ENCODE measurements at regions not wholly inside any gene's neighbourhood (a gene's known extent, or its start where the extent isn't known, plus 50 kb on each side); places are given as distances from the start of the nearest gene placed in this dataset.
"Not testable (repeated sequence)": the region's sequence is repeated elsewhere in the genome, so short reads cannot be mapped to it uniquely, and the experiment has no call there.

DNA sequence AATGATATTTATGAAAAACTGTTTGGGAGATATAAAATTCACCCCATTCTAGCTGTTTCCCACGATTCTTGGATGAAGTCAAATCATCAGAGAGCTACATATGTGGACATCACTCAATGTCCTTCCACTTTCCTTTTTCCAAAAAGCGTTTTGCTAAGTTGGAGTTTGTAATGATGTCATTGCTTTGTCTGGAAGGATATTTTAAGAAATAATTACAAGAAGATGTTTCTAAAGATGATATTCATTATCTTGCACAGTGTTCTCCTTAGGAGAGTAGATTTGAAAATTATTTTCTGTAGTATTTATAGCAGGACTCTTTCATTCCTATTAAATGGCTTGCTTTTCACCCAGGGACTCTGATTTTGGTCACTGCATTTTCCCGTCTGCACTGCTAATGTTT is 851.2 kb downstream of the EFNB2 start:
- Histone ChIP-seq H3K4me1 (ENCODE audit: control insufficient read depth in 1 of 2, insufficient read depth in 1 of 2, low read depth in 1 of 2, low read length in 1 of 2) (no peaks in the 10 kb centered on the region), H3K36me3 (no peaks in the 10 kb centered on the region), H3K27me3 (no peaks in the 10 kb centered on the region), H3K4me3 (ENCODE audit: low read depth in 1 of 2, low read length in 1 of 2) (no peak overlapping the region), H3K9me3 (no peaks in the 10 kb centered on the region), H3K27ac (no peak overlapping the region)
- TF ChIP-seq, protein P1, sequence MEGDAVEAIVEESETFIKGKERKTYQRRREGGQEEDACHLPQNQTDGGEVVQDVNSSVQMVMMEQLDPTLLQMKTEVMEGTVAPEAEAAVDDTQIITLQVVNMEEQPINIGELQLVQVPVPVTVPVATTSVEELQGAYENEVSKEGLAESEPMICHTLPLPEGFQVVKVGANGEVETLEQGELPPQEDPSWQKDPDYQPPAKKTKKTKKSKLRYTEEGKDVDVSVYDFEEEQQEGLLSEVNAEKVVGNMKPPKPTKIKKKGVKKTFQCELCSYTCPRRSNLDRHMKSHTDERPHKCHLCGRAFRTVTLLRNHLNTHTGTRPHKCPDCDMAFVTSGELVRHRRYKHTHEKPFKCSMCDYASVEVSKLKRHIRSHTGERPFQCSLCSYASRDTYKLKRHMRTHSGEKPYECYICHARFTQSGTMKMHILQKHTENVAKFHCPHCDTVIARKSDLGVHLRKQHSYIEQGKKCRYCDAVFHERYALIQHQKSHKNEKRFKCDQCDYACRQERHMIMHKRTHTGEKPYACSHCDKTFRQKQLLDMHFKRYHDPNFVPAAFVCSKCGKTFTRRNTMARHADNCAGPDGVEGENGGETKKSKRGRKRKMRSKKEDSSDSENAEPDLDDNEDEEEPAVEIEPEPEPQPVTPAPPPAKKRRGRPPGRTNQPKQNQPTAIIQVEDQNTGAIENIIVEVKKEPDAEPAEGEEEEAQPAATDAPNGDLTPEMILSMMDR (IDR thresholded peaks at IDR 0.05), result no peak

DNA sequence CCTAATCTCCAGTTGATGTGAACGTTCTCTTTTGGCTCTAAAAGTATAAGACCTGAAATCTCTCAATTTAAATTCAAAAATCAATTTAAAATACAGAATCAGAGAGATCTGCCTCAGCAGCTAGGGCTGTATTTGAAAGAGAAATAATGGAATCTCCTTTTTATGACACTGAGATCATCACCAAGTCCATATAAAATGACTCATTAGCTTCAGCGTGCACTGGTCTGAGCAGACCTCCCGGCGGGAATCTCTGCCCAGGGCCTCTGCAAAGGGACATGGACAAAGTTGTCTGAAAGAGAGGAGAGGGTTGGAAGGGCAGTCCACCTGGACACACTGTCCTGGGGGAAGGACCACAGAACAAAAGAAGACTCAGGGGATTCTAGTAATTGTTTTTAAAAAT is 855.6 kb downstream of the EFNB2 start:
- Histone ChIP-seq H3K4me1 (ENCODE audit: control insufficient read depth in 1 of 2, insufficient read depth in 1 of 2, low read depth in 1 of 2, low read length in 1 of 2) (no peaks in the 10 kb centered on the region), H3K27ac (no peak overlapping the region), H3K4me3 (ENCODE audit: low read depth in 1 of 2, low read length in 1 of 2) (no peak overlapping the region), H3K36me3 (no peaks in the 10 kb centered on the region), H3K9me3 (no peaks in the 10 kb centered on the region), H3K27me3 (no peaks in the 10 kb centered on the region)
- TF ChIP-seq, protein P1 (IDR thresholded peaks at IDR 0.05), result no peak

GRCh38 chr13:105678072-105678471 is 857.4 kb downstream of the EFNB2 start:
- Histone ChIP-seq H3K4me3 (ENCODE audit: low read depth in 1 of 2, low read length in 1 of 2) (no peak overlapping the region), H3K9me3 (no peaks in the 10 kb centered on the region), H3K36me3 (no peaks in the 10 kb centered on the region), H3K27ac (no peak overlapping the region), H3K4me1 (ENCODE audit: control insufficient read depth in 1 of 2, insufficient read depth in 1 of 2, low read depth in 1 of 2, low read length in 1 of 2) (no peaks in the 10 kb centered on the region), H3K27me3 (no peaks in the 10 kb centered on the region)
- TF ChIP-seq, protein P1 (IDR thresholded peaks at IDR 0.05), result no peak

GRCh38 chr13:105672881-105673280 is 862.6 kb downstream of the EFNB2 start:
- TF ChIP-seq, protein P1 (IDR thresholded peaks at IDR 0.05), result no peak
- no peaks in the 10 kb centered on the region for H3K27me3 ChIP-seq
- no peaks in the 10 kb centered on the region for H3K4me1 ChIP-seq (ENCODE audit: control insufficient read depth in 1 of 2, insufficient read depth in 1 of 2, low read depth in 1 of 2, low read length in 1 of 2)
- no peak overlapping the region for H3K27ac ChIP-seq
- no peaks in the 10 kb centered on the region for H3K36me3 ChIP-seq
- H3K9me3 ChIP-seq, result no peaks in the 10 kb centered on the region
- no peak overlapping the region for H3K4me3 ChIP-seq (ENCODE audit: low read depth in 1 of 2, low read length in 1 of 2)

DNA sequence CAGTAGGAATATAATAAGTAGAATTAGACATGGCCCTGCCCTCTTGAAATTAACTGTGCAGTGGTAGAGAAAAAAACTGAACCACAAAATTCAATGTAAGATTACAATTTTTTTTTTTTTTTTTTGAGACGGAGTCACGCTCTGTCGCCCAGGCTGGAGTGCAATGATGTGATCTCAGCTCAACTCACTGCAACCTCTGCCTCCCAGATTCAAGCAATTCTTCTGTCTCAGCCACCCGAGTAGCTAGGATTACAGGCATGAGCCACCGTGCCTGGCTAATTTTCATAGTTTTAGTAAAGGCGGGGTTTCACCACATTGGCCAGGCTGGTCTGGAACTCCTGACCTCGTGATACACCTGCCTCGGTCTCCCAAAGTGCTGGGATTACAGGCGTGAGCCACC is 864.3 kb downstream of the EFNB2 start:
- H3K9me3 ChIP-seq; H3K27ac ChIP-seq; H3K36me3 ChIP-seq; H3K27me3 ChIP-seq; H3K4me3 ChIP-seq (ENCODE audit: low read depth in 1 of 2, low read length in 1 of 2); H3K4me1 ChIP-seq (ENCODE audit: control insufficient read depth in 1 of 2, insufficient read depth in 1 of 2, low read depth in 1 of 2, low read length in 1 of 2): not testable (repeated sequence)

DNA sequence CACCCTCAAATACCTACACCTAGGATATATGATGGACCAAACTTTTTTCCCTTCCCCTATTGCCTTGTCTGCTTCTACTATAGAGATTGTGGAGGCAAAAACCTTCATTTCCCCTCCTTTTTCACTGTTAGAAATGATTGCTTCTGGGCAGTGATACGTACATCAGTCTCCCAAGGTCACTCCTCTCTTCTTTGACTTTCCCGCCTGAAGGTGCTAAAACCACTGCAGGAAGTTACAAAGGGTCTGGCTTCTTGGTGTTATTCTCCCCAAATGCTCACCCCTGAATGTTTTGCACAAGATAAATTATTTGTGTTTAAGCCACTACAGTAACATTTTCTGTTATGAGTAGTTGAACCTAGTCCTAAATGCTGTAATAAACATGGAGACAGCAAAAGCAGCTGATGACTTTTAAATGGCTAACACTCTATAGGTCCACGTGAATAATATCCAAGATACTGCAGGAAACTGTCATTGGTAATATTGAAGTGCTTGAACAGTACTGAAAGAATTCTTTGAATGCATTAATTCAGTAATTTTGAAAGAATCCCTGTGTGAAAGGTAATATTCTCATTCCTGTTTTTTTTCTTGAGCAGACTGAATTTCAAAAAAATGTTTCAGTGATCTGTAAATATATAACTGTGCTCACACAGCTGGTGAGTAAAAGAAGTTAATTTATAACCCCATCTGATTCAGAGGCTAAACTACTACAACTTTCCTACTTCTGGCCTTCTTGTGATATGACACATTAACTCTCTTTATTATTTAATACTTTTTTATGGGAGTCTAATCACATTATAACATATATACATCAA is 865.1 kb downstream of the EFNB2 start:
- H3K27me3 ChIP-seq, result no peaks in the 10 kb centered on the region
- no peak overlapping the region for H3K27ac ChIP-seq
- no peaks in the 10 kb centered on the region for H3K36me3 ChIP-seq
- TF ChIP-seq, protein P1 (IDR thresholded peaks at IDR 0.05), result no peak
- no peaks in the 10 kb centered on the region for H3K4me1 ChIP-seq (ENCODE audit: control insufficient read depth in 1 of 2, insufficient read depth in 1 of 2, low read depth in 1 of 2, low read length in 1 of 2)
- no peaks in the 10 kb centered on the region for H3K9me3 ChIP-seq
- H3K4me3 ChIP-seq (ENCODE audit: low read depth in 1 of 2, low read length in 1 of 2), result no peak overlapping the region

Data from neutrophil (primary cell).